LNCAP (cell line): ENCODE measurements at regions not wholly inside any gene's neighbourhood (a gene's known extent, or its start where the extent isn't known, plus 50 kb on each side); places are given as distances from the start of the nearest gene placed in this dataset.

Experiments
- TF ChIP-seq, protein P1 (sequence below): fragments of 450-650 bp; IDR thresholded peaks from 2 replicates; pipeline ENCODE4 v1.5.1; 2017; ENCODE audit warnings: mild to moderate bottlenecking

DNA sequence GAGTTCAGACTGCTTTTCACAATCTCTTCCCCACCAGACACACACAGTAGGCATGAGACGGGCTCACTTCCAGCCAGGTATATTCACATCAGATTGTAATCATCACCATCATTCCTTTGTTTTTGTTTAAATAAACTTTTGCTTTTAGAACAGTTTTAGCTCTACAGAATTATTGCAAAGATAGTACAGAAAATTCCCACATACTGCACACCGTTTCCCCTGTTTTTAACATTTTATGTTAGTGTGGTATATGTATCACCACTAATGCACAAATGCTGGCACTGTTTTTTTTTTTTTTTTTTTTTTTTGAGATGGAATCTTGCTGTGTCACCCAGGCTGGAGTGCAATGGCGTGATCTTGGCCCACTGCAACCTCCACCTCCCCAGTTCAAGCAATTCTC, 83.3 kb upstream of the ANO1 start:
- TF ChIP-seq, protein P1, sequence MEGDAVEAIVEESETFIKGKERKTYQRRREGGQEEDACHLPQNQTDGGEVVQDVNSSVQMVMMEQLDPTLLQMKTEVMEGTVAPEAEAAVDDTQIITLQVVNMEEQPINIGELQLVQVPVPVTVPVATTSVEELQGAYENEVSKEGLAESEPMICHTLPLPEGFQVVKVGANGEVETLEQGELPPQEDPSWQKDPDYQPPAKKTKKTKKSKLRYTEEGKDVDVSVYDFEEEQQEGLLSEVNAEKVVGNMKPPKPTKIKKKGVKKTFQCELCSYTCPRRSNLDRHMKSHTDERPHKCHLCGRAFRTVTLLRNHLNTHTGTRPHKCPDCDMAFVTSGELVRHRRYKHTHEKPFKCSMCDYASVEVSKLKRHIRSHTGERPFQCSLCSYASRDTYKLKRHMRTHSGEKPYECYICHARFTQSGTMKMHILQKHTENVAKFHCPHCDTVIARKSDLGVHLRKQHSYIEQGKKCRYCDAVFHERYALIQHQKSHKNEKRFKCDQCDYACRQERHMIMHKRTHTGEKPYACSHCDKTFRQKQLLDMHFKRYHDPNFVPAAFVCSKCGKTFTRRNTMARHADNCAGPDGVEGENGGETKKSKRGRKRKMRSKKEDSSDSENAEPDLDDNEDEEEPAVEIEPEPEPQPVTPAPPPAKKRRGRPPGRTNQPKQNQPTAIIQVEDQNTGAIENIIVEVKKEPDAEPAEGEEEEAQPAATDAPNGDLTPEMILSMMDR: no peak

DNA sequence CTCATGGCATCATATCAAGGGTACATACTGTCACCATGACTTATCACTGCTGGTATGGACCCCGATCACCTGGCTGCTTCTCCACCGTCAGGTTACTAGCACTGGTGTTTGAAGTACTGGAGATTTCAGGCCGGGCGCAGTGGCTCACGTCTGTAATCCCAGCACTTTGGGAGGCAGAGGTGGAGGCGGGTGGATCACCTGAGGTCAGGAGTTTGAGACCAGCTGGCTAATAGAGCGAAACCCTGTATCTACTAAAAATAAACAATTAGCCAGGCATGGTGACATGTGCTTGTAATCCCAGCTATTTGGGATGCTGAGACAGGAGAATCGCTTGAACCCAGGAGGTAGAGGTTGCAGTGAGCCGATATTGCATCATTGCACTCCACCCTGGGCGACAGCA, 82.4 kb upstream of the ANO1 start:
- TF ChIP-seq, protein P1: no peak

DNA sequence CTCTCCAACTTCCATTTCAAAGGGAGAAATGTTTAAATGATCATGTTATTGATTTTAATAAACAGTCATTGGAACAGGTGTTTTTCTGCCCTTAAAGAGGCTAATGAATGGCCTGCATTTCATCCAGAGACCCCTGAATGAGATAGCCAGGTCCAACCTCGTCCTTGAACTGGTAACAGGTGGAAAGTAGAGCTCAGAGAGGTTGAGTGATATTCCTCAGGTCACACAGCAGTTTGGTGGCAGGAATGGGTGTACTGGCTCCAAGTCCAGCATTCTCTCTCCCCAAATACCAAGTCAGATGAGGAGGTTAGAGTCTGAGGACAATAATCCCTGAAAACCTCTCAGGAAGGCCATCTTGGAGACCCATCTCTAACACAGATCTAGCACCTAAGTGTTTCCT, 81.7 kb upstream of the ANO1 start:
- TF ChIP-seq, protein P1: no peak

DNA sequence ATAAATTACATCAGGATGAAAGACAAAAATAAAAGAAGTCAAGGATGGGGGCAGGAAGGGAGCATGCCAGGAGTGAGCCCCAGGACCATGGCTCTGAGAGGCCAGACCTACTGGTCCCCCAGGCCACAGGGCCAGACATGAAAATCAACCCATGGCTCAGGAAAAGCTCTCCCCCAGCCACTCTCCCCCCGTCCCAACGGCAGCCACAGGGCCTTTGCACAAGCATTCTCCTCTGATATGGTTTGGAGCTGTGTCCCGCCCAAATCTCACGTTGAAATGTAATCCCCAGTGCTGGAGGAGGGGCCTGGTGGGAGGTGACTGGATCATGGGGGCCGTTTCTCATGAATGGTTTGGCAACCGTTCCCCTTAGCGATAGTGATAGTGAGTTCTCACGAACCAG, 80.8 kb upstream of the ANO1 start:
- TF ChIP-seq, protein P1: no peak

DNA sequence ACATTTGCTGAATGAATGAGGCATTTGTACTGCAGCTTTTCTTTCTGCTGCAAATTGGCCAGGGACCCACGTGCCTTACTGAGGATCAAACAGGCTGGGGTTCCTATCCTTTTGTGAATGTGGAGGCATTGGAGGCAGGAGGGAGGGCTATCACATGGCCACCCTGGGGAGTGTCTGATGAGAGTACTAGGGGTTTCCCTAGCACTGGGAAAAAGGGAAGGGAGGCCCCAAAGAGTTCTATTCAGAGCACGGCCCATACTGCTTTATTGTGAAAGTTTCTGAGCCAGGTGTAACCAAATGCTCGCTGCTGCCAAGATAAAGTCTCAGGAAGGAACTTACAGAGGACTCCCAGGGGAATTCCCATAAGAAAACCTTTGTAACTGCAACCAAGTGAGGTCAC, 78.4 kb upstream of the ANO1 start:
- TF ChIP-seq, protein P1: no peak

DNA sequence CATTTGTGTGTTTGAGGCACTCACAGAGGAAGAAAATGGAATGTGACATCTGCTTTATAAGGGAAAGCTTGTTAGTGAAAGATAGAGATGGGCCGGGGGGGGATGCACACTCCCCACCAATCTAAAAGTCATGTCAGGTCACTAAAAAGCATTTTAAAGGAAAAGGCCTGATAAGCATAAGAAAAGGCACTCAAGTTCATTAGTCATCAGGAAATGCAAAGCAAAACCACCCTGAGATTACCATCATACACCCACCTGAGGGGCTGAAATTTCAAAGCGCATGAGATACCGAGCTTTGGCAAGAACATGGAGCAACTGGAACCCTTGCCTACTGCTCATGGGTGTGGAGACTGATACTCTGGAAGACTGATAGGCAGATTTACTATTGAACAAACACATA, 77.9 kb upstream of the ANO1 start:
- TF ChIP-seq, protein P1: no peak

DNA sequence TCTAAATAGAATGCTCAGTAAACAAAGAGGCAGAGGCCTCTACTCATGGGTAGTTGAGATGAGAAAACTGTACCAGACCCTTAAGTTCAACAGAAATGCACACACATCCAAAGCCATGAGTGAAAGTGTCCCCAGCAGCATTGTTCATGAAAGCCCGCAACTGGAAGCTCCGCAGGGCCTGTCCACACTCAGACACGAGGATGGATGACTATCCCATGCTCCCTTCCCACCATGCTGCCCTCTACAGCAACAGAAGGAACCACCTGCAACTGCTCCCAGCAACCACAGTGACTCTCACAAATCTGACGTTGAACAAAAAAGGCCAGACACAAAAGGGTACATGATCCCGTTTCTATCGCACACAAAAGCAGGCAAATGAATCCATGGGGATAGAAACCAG, 76.9 kb upstream of the ANO1 start:
- TF ChIP-seq, protein P1: no peak

DNA sequence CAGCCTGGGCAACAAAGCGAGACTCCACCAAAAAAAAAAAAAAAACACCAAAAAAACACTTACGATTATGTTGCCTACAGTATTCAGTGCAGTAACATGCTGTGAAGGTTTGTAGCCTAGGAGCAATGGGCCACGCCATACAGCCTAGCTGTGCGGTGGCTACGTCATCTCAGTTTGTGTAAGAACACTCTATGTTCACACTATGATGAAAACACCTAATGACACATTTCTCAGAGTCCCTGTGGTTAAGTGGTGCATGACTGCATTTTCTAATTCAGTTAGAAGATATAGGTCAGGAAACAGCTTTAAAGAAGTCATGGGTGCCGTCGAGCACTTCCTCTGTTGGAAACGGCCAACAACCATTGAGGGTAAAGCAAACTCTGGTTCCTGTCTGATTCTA, 75.7 kb upstream of the ANO1 start:
- TF ChIP-seq, protein P1: no peak
